MM.1S (cell line): ENCODE measurements at regions not wholly inside any gene's neighbourhood (a gene's known extent, or its start where the extent isn't known, plus 50 kb on each side); places are given as distances from the start of the nearest gene placed in this dataset.

Experiments used
- EZH2 ChIP-seq: fragments of 300-600 bp; sonication (generic); optimal IDR thresholded peaks from 2 replicates; pipeline ENCODE3; 2017; ENCODE audit warnings: low read depth, mild to moderate bottlenecking, antibody characterized with exemption, low read length, mixed read lengths
- EZH2phosphoT487 ChIP-seq: fragments of 300-600 bp; sonication (generic); IDR thresholded peaks from 2 replicates; pipeline ENCODE4 v1.6.1; 2018; ENCODE audit warnings: antibody characterized with exemption, low read length
- TF ChIP-seq, protein P1 (sequence below): fragments of 300-600 bp; sonication (generic); IDR thresholded peaks from 2 replicates; pipeline ENCODE4 v1.5.1; 2016; ENCODE audit warnings: antibody characterized with exemption, low read length, mixed read lengths

DNA sequence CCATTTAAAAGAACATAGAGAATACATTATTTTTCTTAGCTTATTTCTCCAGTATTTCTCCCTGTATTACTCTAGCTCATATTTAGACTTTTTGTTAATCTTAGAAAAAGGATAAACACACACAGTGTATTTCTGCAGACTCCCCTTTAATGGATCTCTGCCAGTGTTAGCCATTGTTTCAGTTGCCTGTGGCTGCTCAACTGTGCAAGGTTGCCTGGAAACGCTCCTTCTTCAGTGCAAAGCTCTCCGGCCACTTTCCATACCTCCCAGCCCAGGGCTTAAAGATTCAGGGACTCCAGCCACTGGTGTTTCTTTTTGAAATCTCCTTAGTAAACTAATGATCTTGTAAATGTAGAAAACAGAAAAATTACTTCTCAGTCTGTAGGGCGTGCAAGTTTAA is 104.9 kb downstream of the SLIT2 start:
- TF ChIP-seq, protein P1, sequence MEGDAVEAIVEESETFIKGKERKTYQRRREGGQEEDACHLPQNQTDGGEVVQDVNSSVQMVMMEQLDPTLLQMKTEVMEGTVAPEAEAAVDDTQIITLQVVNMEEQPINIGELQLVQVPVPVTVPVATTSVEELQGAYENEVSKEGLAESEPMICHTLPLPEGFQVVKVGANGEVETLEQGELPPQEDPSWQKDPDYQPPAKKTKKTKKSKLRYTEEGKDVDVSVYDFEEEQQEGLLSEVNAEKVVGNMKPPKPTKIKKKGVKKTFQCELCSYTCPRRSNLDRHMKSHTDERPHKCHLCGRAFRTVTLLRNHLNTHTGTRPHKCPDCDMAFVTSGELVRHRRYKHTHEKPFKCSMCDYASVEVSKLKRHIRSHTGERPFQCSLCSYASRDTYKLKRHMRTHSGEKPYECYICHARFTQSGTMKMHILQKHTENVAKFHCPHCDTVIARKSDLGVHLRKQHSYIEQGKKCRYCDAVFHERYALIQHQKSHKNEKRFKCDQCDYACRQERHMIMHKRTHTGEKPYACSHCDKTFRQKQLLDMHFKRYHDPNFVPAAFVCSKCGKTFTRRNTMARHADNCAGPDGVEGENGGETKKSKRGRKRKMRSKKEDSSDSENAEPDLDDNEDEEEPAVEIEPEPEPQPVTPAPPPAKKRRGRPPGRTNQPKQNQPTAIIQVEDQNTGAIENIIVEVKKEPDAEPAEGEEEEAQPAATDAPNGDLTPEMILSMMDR: no peak
- no peak for TF ChIP-seq EZH2phosphoT487
- TF ChIP-seq EZH2: no peak
